Panc1 (cell line): ENCODE measurements at regions not wholly inside any gene's neighbourhood (a gene's known extent, or its start where the extent isn't known, plus 50 kb on each side); places are given as distances from the start of the nearest gene placed in this dataset.

ENCODE experiments used
- ATAC-seq: fragments of 200-7000 bp; cut with Tn5 transposase; 2 replicates; pipeline ENCODE4 v1.9.1; 2020; ENCODE audit warnings: mild to moderate bottlenecking, moderate library complexity
- BruUV-seq: library from RNA; stranded (reverse); fragments of 400-500 nt; replicated peaks from 2 replicates; lab custom pipeline; 2021; lab: Mats Ljungman, UMichigan
- CTCF ChIA-PET: fragments of 300-600 bp; sonication (Branson Sonifier 250); formaldehyde crosslinking; loops from one replicate; lab custom pipeline; 2022; ENCODE audit warnings: antibody characterized with exemption; lab: Charles Lee
- POLR2A ChIA-PET: fragments of 300-600 bp; sonication (Branson Sonifier 250); formaldehyde crosslinking; loops from one replicate; lab custom pipeline; 2022; ENCODE audit warnings: antibody characterized with exemption; lab: Charles Lee
- DNase-seq: peaks from one replicate; pipeline ENCODE4 v3.0.0-alpha.2; 2010; ENCODE audit warnings: low read depth, low spot score
- H3K27ac ChIP-seq: 2 replicates; pipeline ENCODE4 v1.5.1; 2011; ENCODE audit warnings: mild to moderate bottlenecking, low read length, inconsistent platforms
- H3K27me3 ChIP-seq: fragments of 200-500 bp; sonication (Bioruptor generic); 2 replicates; pipeline ENCODE4 v1.6.0; 2014; ENCODE audit warnings: low read length, inconsistent platforms; ENCODE audit not compliant: control insufficient read depth, insufficient read depth
- H3K36me3 ChIP-seq: fragments of 200-500 bp; sonication (Bioruptor generic); 2 replicates; pipeline ENCODE4 v1.5.1; 2014; ENCODE audit warnings: inconsistent platforms, mild to moderate bottlenecking, low read length, moderate library complexity; ENCODE audit not compliant: control insufficient read depth, insufficient read depth
- H3K4me1 ChIP-seq: 2 replicates; pipeline ENCODE4 v1.5.1; 2011; ENCODE audit warnings: inconsistent platforms, mild to moderate bottlenecking, low read length, moderate library complexity; ENCODE audit not compliant: control insufficient read depth, insufficient read depth
- H3K4me3 ChIP-seq, 2 experiments: 2 replicates each; pipeline ENCODE4 v1.5.1; 2011 to 2012; ENCODE audit warnings: low read depth in 2 of 2, low read length in 2 of 2, mild to moderate bottlenecking in 2 of 2, inconsistent platforms in 1 of 2, moderate library complexity in 1 of 2
- H3K9me3 ChIP-seq: fragments of 200-500 bp; sonication (Bioruptor generic); 2 replicates; pipeline ENCODE4 v1.5.1; 2014; ENCODE audit warnings: low read depth, mild to moderate bottlenecking, inconsistent platforms, low read length, moderate library complexity; ENCODE audit not compliant: control insufficient read depth, insufficient read depth
- CTCF ChIP-seq: fragments of 450-650 bp; IDR thresholded peaks from 2 replicates; pipeline ENCODE4 v1.5.1; 2017; ENCODE audit warnings: mild to moderate bottlenecking
- POLR2AphosphoS5 ChIP-seq: IDR thresholded peaks from 2 replicates; pipeline ENCODE4 v1.6.1; 2012; ENCODE audit warnings: mild to moderate bottlenecking, low read depth, low read length, moderate library complexity
- REST ChIP-seq, 2 experiments: IDR thresholded peaks; 2 replicates each; pipeline ENCODE4 v1.6.1; 2011 to 2012; ENCODE audit warnings: low read depth in 2 of 2, control low read depth in 1 of 2, low read length in 1 of 2, mild to moderate bottlenecking in 1 of 2, moderate library complexity in 1 of 2; ENCODE audit not compliant: insufficient read depth in 1 of 2
- SIN3A ChIP-seq: IDR thresholded peaks from 2 replicates; pipeline ENCODE4 v1.6.1; 2012; ENCODE audit warnings: low read depth, mild to moderate bottlenecking, low read length, moderate library complexity, borderline replicate concordance; ENCODE audit not compliant: insufficient read depth
- TCF7L2 ChIP-seq: IDR thresholded peaks from 2 replicates; pipeline ENCODE4 v1.6.1; 2011; ENCODE audit warnings: mild to moderate bottlenecking, low read depth, low read length, inconsistent platforms
- in situ Hi-C: cut with HindIII; loops from 2 replicates; pipeline ENCODE4 v1.10.0; 2016; ENCODE audit warnings: low sequenced_read_pairs, low pct_unique_long_range_greater_than_20kb
- intact Hi-C: fragments of 100-400 bp; cut with micrococcal nuclease; formaldehyde crosslinking; loops from one replicate; pipeline ENCODE4 v1.10.0; 2022; ENCODE audit not compliant: unreplicated experiment

DNA sequence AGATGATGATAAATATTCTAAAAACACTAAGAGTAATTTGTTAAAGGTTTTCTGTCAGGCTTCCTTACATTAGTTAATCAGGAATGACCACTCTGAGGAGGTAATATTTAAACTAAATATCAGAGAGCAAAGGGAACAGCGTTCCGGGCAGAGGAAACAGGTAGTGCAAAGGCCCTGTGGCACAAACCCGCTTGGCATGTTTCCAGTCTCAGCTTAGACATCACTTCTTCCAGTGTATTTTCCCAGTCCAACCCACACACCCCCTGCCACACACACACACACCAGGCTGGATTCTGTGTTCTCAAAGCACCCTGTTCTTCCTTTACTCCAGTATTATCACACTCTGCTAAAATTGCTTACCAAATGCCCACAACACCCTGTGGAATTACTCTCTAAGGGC lies 247.1 kb downstream of the RPS29 start:
- in situ Hi-C loops (no loop called here), intact Hi-C loops (no loop called here)
- Histone ChIP-seq H3K4me1 (no peaks in the 10 kb centered on the region), H3K36me3 (no peaks in the 10 kb centered on the region), H3K27ac (no peak overlapping the region), H3K9me3 (no peaks in the 10 kb centered on the region), H3K4me3 (no peak overlapping the region), H3K27me3 (no peaks in the 10 kb centered on the region)
- no peak for TF ChIP-seq SIN3A
- no peak for TF ChIP-seq REST (IDR thresholded peaks at IDR 0.05; ENCODE audit: insufficient read depth in 1 of 2, low read depth in 2 of 2, low read length in 1 of 2)
- no peak for TF ChIP-seq CTCF
- TF ChIP-seq TCF7L2 = no peak
- no peak for TF ChIP-seq POLR2AphosphoS5
- CTCF ChIA-PET = no interaction called here
- ATAC-seq = no peak
- POLR2A ChIA-PET = no interaction called here
- BruUV-seq = no TSS peak
- no peak for DNase-seq

DNA sequence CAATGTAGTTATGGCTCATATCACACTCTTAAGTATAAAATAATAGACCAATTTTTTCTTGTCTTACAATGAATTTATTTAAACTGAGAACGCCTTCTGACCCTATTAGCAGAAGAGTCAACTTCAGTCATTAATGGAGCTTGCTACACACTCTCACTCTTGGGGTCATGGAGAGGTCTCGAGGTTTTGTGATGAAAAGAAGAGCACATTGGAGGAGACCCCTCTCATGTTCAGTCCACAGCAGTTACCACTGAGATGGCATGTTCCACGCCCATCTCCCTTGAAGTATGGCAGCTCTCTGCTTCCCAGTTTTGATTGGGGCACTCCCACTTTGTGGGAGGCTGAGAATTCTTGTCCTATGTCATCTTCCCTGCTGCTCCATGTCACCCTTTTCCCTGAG lies 266.4 kb downstream of the RPS29 start:
- H3K9me3 ChIP-seq = no peaks in the 10 kb centered on the region
- CTCF ChIA-PET = no interaction called here
- intact Hi-C loops (no loop called here), in situ Hi-C loops (no loop called here)
- TF ChIP-seq SIN3A = no peak
- TF ChIP-seq CTCF = no peak
- TF ChIP-seq REST (IDR thresholded peaks at IDR 0.05; ENCODE audit: insufficient read depth in 1 of 2, low read depth in 2 of 2, low read length in 1 of 2) = no peak
- TF ChIP-seq TCF7L2 = no peak
- no peak for TF ChIP-seq POLR2AphosphoS5
- no peak overlapping the region for H3K4me3 ChIP-seq
- H3K4me1 ChIP-seq = no peaks in the 10 kb centered on the region
- POLR2A ChIA-PET = no interaction called here
- no peak overlapping the region for H3K27ac ChIP-seq
- no peaks in the 10 kb centered on the region for H3K27me3 ChIP-seq
- BruUV-seq = no TSS peak
- no peak for DNase-seq
- ATAC-seq = no peak
- H3K36me3 ChIP-seq = no peaks in the 10 kb centered on the region
